ENCODE measurements at regions not wholly inside any gene's neighbourhood (a gene's known extent, or its start where the extent isn't known, plus 50 kb on each side); places are given as distances from the start of the nearest gene placed in this dataset.

GRCh38 chr18:71209944-71210343 lies 921.1 kb downstream of the SOCS6 start:
- DNase-seq: no peak

GRCh38 chr18:71194438-71194837 lies 905.6 kb downstream of the SOCS6 start:
- DNase-seq: no peak

DNA sequence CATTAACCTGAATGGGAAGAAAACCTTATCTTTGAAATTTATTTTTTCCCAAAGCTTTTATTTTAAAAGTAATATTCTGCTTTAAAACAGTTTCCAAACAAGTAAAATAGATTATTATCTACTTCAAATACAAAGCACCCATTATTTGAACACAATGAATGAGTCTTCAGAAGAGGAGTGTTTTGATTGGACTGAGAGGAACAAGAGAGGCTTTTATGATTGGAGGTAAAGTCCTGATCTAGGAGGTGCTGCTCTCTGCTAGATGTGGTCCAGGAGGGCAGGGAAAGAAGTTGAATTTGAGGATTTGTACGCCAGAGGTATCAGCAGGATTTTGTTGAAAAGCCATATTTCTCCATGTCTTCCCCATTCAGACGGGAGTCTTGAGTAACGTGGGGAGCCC lies 900.7 kb downstream of the SOCS6 start:
- no peak for DNase-seq

- DNase-seq: peak; percentile 20
Observed at GRCh38 chr18:71168557-71169145, 879.8 kb downstream of the SOCS6 start.

GRCh38 chr18:71136487-71136886 lies 847.6 kb downstream of the SOCS6 start:
- no peak for DNase-seq

- no peak for DNase-seq
Observed at GRCh38 chr18:71134122-71134521, 845.3 kb downstream of the SOCS6 start.

DNA sequence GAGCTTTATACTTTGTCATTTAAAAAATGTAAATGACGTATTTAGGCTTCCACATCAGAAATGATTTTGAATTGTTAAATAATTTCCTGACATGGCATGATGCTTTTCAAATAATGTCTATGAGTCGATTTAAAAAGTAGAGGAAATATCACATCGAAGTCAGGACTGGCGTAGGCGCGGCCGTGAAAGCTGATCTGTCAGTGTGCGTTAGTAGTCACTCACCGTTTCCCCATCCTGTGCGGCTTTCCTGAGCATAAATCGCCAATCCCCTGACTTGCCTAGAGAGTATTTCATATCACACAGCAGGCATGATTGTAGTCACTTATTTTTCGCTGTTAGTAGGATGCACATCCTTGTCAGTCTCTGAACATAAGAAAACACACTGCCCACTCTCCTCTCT lies 843.1 kb downstream of the SOCS6 start:
- DNase-seq: no peak

DNA sequence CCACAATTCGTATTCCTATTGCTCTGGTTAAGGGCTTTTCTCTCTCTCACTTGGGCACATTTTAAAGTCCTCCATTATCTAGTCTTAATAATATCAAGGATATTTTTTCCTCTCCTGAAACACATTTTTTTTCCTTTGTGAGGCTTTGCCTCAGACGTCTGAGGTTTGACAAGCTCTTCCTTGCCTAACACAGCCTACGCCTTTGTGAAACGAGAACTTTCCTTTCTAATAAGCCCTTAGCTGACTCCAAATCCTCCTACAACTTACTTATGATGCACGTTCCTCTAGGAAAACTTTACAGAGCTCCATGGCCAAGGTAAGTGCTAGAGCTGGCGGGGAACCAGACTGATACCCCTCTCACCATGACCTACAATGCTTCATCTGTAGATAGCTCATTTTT lies 841.5 kb downstream of the SOCS6 start:
- DNase-seq: no peak

GRCh38 chr18:71125581-71125980 lies 836.7 kb downstream of the SOCS6 start:
- DNase-seq: no peak

DNA sequence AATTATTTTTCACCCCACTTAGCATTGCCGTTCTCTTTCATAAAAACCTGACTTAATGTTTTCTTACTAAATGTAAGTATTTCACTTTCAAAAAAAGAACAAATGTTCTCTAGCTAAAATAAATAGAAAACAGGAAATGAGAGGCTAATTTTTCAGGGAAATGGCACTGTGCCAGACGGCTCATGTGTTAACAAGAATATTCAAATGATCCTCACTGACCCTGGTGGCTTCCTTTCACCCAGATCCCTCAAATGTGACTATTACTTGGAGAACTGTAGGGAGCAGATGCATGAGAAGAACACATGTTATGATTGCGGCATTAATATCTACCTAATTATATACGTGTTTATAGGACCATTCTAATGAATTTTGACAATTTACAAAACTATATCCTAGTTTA lies 827.7 kb downstream of the SOCS6 start:
- peak; percentile 67 for DNase-seq

DNA sequence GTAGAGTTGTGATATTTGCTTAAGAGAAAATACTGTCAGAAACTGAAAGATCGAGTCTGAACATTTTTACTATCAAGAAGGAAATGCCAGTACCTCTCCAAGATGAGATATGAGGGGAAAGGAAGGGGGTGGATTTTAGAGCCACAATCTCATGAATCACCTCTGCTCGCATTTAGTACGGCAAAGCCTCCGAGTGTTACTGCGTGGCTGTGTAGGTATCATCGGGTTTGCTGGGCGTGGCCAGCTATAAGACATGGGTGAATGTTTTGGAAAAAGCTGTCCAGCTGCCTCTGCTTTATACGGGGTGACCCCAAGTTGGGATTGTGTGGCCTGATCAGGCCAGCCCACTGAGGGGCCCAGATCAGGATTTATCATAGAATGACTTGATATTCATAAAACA lies 826.4 kb downstream of the SOCS6 start:
- no peak for DNase-seq

GRCh38 chr18:71114550-71115210 lies 825.8 kb downstream of the SOCS6 start:
- no peak for DNase-seq

- DNase-seq: no peak
Observed at GRCh38 chr18:71107244-71107643, 818.4 kb downstream of the SOCS6 start.

- no peak for DNase-seq
Observed at GRCh38 chr18:71106701-71107100, 817.9 kb downstream of the SOCS6 start.

DNA sequence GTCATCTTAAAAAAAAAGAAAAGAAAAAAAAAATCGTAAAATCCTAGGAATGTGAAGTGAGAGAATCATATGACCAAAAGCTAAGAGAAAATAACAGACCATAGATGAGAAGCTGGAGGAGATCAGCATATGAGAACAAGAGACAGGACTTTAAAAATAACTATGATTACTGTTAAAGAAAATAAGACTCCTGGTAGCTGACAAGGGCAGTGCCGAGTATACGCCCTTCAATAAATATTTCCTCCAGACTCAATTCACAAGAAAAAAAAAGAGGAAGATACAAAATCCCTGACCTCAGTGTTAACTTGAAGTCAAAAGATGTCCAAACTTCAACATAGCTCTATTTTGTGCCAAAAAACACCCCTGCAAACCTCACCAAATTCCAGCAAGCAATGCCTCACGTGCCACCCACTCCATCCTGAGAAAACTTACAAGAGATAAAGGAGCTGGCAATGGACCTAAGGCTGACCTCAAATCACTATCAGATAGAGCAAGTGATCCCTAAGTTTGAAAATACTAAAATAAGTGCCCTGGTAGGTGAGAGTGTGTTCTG lies 817.2 kb downstream of the SOCS6 start:
- no peak for DNase-seq

DNA sequence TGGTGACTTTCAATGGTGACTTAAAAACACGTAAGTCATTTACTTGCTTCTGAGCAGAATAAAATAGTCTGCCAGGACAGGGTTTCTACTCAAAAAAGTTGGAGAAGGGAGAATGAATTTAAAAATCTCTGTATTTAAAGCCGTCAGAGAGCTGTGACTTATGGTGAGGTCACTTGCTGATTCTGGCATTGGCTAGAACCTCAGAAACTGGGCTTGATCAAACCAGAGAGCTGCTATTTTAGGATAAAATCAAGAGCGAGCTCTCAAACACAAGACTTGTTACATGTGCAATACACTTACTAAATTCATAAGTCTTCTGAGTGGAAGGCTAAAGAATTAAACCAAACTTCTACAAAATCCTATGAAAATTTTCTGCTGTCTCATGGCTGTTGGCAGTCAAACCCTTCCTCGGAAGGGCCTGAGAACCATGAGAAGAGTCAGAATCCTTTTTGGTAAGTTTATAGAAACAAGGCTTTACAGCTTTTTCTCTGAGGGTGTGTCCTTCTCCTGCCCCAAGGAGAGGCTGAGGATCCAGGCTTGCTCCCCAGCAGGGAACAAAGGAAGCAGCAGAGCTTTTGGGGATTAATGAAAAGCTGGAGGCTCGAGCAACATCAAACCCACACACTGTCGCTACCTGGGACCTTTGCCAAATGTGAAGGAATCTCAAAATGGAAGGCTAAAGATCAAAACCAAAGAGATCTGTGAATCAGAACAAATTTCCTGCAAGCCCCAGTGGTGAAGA lies 816.4 kb downstream of the SOCS6 start:
- DNase-seq: no peak

GRCh38 chr18:71079606-71080005 lies 790.8 kb downstream of the SOCS6 start:
- peak; percentile 34 for DNase-seq

DNA sequence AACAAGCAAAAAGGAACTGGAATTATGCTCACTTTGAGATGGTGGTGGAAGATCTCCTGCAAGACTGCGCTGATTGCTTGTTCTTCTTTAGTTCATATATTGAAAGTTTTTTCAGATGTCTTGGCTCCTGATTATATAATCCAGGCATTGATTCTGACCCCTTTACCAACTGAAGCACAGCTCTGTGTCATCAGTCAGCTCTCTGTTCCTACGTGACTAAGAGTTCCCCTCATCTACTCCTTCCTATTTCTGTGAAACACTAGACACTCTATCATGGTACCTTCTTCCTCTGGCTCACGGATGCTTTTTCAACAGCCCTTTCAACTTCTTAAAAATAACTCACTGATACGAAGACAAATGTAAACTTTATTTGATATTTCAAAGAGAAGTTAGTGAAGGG lies 788.6 kb downstream of the SOCS6 start:
- DNase-seq: no peak

GRCh38 chr18:71075147-71075546 lies 786.3 kb downstream of the SOCS6 start:
- DNase-seq: no peak

- no peak for DNase-seq
Observed at GRCh38 chr18:71068338-71068737, 779.5 kb downstream of the SOCS6 start.

- no peak for DNase-seq
Observed at GRCh38 chr18:71049893-71050292, 761.0 kb downstream of the SOCS6 start.

DNA sequence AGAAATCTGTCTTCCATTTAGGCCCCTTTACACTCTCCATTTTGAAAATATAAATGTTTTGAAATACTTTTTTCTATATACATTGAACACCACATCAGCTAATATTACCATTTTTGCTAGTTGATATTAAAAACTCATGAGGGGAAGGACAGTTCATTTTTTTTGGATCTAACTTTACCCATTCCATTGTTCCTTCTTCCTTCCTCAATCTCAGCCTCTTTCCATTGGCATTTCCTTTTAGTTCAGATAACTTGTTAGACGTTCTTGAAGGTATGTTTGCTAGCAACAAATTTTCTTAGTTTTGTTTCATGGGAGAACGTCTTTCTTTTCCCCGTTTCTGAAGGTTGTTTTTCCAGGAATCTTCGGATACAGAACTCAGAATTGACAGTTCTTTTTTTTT lies 759.0 kb downstream of the SOCS6 start:
- DNase-seq: no peak

- DNase-seq: no peak
Observed at GRCh38 chr18:71045331-71046065, 756.7 kb downstream of the SOCS6 start.
